ENCODE measurements at regions not wholly inside any gene's neighbourhood (a gene's known extent, or its start where the extent isn't known, plus 50 kb on each side); places are given as distances from the start of the nearest gene placed in this dataset.

DNA sequence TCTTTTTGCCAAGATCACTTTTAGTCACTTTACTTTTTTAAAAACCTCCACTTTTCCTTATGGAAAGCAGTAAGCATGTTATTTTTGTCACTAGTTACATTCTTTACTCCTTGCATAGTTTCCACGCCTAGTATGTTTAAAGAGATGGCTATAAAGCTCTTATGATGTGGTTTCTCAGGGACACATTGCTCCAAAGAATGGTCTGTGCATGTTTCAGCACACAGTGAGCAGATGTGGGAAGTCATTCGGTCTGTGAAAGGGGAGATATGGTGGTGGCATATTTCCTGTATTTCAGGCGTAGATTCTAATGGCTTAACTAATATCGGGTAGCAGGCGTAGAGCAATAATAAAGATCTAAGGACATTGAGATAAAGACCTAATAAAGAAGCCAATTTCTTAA, 180.7 kb downstream of the SLITRK6 start:
- in situ Hi-C loops (cut with HindIII; ENCODE audit: low sequenced_read_pairs) = no loop called here

DNA sequence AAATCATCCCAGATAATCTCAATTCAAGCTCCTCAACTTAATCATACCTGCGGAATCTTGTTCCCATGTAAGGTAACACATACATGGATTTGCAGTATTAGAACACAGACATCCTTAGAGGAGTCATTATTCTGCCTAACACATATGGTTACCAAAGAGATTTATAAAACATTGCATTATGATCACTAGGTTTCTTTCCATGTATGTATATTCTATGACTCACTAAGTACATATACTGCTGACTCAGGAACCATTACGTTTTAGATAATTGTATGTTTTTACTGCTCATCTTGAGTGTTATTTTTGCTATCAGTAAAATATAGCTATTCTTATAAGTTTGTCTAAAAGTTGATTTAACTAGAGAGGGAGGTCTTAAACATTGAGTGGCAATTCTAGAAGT, 182.9 kb downstream of the SLITRK6 start:
- no peak for DNase-seq (ENCODE audit: low spot score)
- in situ Hi-C loops (cut with HindIII; ENCODE audit: low sequenced_read_pairs) = no loop called here

More for the DNA sequence above, 180.7 kb downstream of the SLITRK6 start:
- no peak for DNase-seq (ENCODE audit: low spot score)

GRCh38 chr13:85615031-85615430, 184.2 kb downstream of the SLITRK6 start:
- in situ Hi-C loops (cut with HindIII; ENCODE audit: low sequenced_read_pairs) = no loop called here
- no peak for DNase-seq (ENCODE audit: low spot score)

DNA sequence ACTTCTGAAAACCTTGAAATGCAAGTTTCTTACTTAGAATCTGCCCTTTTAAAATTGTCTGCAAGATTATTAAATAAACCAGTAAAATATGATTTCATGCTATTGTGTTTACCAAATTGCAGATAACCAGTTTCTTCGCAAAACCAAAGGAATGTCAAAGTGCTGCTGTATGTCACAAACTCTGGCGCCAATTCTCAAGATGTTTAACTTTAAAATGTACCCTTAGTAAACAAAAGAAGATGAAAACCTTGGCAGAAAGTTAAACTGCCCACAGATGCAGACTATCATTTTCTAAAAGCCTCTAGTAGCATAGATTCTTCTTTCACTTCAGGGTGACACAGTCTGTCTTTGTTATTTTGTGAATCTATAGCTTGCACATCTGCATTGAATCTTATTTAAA, 189.2 kb downstream of the SLITRK6 start:
- in situ Hi-C loops (cut with HindIII; ENCODE audit: low sequenced_read_pairs) = no loop called here

DNA sequence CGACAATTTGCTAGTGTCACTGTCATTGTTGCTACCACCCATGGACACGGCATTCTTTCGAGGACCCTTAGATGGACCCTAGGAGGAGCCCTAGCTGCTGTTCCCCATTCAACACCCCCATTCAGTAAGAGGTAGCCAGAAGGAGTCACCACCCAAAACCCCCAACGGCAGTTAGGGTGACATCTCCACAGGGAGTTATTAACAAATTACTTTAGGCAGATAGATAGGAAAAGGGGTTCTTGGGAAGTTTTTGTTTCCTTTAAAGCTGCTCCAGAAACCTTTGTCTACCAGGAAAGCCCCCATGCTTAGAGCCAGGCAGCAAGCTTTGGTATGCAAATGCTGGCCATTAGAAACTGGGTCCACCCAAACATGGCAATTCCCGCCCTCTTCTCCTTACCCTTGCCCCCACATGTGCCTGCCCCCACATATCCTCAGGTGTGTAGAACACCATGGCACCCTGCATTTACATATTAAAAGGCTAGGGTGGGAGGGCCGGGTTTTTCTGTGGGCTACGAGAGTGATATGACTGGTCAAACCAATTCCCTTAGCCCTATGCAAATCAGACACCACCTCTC, 190.9 kb downstream of the SLITRK6 start:
- in situ Hi-C loops (cut with HindIII; ENCODE audit: low sequenced_read_pairs) = no loop called here
- no peak for DNase-seq (ENCODE audit: low spot score)

More for the DNA sequence above, 189.2 kb downstream of the SLITRK6 start:
- no peak for DNase-seq (ENCODE audit: low spot score)

GRCh38 chr13:85603735-85604134, 195.5 kb downstream of the SLITRK6 start:
- DNase-seq (ENCODE audit: low spot score) = no peak

GRCh38 chr13:85601526-85601925, 197.7 kb downstream of the SLITRK6 start:
- in situ Hi-C loops (cut with HindIII; ENCODE audit: low sequenced_read_pairs) = no loop called here
- no peak for DNase-seq (ENCODE audit: low spot score)

More at GRCh38 chr13:85603735-85604134, 195.5 kb downstream of the SLITRK6 start:
- in situ Hi-C loops (cut with HindIII; ENCODE audit: low sequenced_read_pairs) = no loop called here

- in situ Hi-C loops (cut with HindIII; ENCODE audit: low sequenced_read_pairs) = no loop called here
Observed at GRCh38 chr13:85597790-85598500, 201.3 kb downstream of the SLITRK6 start.

GRCh38 chr13:85592211-85592610, 207.0 kb downstream of the SLITRK6 start:
- in situ Hi-C loops (cut with HindIII; ENCODE audit: low sequenced_read_pairs) = no loop called here
- DNase-seq (ENCODE audit: low spot score) = no peak

More at GRCh38 chr13:85597790-85598500, 201.3 kb downstream of the SLITRK6 start:
- no peak for DNase-seq (ENCODE audit: low spot score)

GRCh38 chr13:85590231-85590931, 208.8 kb downstream of the SLITRK6 start:
- DNase-seq (ENCODE audit: low spot score) = no peak

GRCh38 chr13:85589021-85589420, 210.2 kb downstream of the SLITRK6 start:
- no peak for DNase-seq (ENCODE audit: low spot score)
- in situ Hi-C loops (cut with HindIII; ENCODE audit: low sequenced_read_pairs) = no loop called here

More at GRCh38 chr13:85590231-85590931, 208.8 kb downstream of the SLITRK6 start:
- in situ Hi-C loops (cut with HindIII; ENCODE audit: low sequenced_read_pairs) = no loop called here

DNA sequence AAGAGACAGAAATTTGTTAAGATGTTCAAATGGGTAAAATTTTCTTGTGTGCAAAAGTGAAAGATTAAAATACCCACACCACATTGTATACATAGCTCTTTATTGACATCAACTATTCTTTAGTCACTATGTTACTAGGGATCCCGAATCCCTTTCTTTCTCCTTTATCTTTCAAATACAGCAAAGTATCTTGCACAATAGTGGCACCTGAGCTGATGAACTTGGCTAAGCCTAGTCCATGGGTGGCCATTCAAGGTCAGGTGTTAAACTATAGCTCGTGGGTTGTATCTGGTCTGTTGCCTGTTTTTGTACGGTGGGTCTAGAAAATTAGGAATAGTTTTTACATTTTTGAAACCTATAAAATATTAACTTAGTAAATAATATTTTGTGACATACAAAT, 210.9 kb downstream of the SLITRK6 start:
- no peak for DNase-seq (ENCODE audit: low spot score)
- in situ Hi-C loops (cut with HindIII; ENCODE audit: low sequenced_read_pairs) = no loop called here

GRCh38 chr13:85586856-85587255, 212.4 kb downstream of the SLITRK6 start:
- no peak for DNase-seq (ENCODE audit: low spot score)
- in situ Hi-C loops (cut with HindIII; ENCODE audit: low sequenced_read_pairs) = no loop called here

DNA sequence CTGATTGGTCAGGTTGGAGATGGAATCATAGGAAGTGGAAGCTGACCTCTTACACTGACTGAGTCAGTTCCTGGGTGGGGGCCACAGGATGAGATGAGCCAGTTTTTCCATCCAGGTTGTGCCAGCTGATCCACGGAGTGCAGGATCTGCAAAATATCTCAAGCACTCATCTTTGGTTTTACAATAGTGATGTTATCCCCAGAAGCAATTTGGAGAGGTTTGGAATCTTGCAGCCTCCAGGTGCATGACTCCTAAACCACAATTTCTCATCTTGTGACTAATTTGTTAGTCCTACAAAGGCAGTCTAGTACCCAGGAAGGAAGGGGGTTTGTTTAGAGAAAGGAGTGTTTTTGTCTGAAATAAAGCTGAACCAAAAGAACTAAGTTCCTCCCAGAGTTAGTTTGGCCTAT, 212.8 kb downstream of the SLITRK6 start:
- no peak for DNase-seq (ENCODE audit: low spot score)
- in situ Hi-C loops (cut with HindIII; ENCODE audit: low sequenced_read_pairs) = no loop called here

DNA sequence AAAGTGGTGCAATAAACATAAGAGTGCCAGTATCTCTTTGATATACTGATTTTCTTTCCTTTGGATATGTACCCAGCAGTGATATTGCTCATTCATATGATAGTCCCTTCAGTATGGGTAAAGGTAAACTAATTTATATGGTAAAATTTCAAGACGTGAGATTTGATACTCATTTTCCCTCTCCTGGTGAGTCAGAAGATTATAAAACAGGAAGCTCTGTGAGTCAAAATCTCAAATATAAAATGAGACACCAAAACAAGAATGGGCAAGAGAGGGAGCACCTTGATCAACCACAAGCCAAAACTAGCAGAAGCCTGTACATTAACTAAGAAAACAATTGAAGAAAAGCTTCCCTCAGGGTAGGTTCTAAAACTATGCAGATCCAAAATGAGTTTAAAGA, 216.3 kb downstream of the SLITRK6 start:
- no peak for DNase-seq (ENCODE audit: low spot score)
- in situ Hi-C loops (cut with HindIII; ENCODE audit: low sequenced_read_pairs) = no loop called here

DNA sequence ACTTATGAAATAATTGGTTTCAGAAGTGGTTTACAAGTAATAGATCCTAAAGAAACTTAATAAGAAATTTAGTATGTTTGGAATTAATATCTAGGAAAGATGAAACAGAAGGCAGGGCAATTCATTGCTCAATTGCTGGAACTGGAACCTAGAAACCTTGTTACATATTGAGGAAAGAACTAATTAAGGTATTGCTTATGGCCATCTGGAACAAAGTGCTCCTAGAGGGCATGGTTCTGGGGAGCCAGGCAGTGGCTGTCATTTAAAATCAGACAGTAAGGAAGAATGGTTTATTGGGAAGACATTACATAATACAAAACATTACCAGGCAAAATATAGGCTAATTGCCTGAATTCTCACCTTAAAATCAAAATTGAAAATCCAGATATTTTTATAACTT, 224.1 kb downstream of the SLITRK6 start:
- in situ Hi-C loops (cut with HindIII; ENCODE audit: low sequenced_read_pairs) = no loop called here
- peak; percentile 79 for DNase-seq (ENCODE audit: low spot score)

DNA sequence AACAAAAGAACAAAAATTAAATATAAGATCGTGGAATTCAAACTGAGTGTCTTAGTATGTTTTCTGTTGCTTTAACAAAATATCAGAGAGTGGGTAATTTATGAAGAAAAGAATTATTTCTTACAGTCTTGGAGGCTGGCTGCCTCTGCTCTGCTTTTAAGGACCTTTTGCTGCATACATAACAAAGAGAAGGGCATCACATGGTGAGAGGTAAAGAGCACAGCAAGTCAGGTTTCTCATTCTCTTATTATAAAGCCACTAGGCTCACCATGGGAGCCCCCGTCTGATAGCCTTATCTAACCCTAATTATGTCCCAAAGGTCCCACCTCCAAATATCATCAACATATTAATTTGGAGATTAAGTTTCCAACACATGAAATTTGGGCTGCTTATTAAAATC, 231.3 kb downstream of the SLITRK6 start:
- in situ Hi-C loops (cut with HindIII; ENCODE audit: low sequenced_read_pairs) = no loop called here
- DNase-seq (ENCODE audit: low spot score) = no peak

- DNase-seq (ENCODE audit: low spot score) = no peak
- in situ Hi-C loops (cut with HindIII; ENCODE audit: low sequenced_read_pairs) = no loop called here
Observed at GRCh38 chr13:85565652-85566051, 233.6 kb downstream of the SLITRK6 start.

GRCh38 chr13:85564598-85564997, 234.6 kb downstream of the SLITRK6 start:
- in situ Hi-C loops (cut with HindIII; ENCODE audit: low sequenced_read_pairs) = no loop called here
- no peak for DNase-seq (ENCODE audit: low spot score)

GRCh38 chr13:85562282-85562681, 236.9 kb downstream of the SLITRK6 start:
- no peak for DNase-seq (ENCODE audit: low spot score)
- in situ Hi-C loops (cut with HindIII; ENCODE audit: low sequenced_read_pairs) = no loop called here

Data from G401 (cell line).